NOMO-1 treated with DMSO at 0.1 percent for 48 hours (cell line): ENCODE measurements at regions not wholly inside any gene's neighbourhood (a gene's known extent, or its start where the extent isn't known, plus 50 kb on each side); places are given as distances from the start of the nearest gene placed in this dataset.
"Not testable (repeated sequence)": the region's sequence is repeated elsewhere in the genome, so short reads cannot be mapped to it uniquely, and the experiment has no call there.

Experiments
- DNase-seq: peaks from one replicate; lab custom pipeline; 2025; ENCODE audit not compliant: unreplicated experiment; lab: John Stamatoyannopoulos, UW

DNA sequence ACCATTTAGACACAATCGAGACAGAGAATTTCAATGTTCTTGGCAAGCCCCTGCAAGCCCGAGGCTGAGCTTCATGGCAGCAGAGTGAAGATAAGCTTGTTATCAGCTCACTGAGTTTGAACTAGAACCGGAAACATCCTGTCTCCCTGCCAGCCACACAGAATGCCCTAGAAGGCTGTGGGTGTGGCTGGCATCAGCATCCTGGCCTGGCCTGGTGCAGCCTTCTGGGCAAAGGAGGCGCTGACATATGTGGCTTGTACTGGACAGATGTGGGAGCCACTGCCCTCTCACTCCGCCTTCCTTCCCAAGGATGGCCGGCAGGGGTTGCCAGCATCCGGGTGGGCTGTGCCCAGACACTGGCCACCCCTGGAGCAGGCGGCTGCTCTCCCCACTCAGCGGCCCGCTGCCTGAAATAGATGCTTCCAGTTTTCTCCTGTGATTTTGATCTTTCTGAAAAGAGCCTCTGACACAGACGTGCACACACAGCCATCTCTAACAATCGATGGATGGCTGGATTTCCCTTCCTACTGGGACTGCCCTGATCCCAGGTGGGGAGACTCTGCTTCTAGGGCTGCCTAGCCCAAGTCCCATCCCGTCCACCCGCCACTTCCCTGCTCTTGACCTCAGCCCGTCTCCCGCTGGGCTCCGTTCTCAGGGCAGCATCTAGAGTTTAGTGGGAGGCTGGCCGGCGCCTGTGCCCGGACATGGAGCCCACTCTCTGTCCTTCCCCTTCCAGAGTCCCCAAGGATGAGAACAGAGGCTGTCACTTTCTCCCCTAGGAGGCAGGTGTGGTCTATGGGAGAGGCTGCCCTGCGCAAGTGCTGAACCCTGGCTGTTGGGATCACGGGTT lies 149.7 kb downstream of the CTTN start:
- DNase-seq = no peak

- no peak for DNase-seq
Measured at GRCh38 chr11:70548976-70549375, 150.6 kb downstream of the CTTN start.

DNA sequence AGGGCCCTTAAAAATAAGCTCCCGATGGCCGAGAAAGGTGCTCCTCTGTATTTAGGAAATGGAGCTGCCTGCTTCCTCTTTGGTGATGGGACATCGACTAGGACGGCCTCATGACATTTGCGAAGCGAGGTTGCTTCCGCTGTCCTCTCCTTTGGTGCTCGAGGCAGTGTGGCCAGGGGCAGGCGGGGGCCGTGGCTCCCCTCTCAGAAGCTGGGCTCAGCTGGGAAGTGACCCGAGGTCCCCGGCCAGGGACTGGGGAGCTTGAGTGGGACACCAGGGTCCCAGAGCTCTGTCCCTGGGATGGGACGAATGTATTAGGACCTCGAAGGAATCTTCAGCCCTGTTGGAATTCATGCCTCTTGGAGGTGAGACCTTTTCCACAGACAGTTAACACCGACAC lies 151.1 kb downstream of the CTTN start:
- DNase-seq = no peak

DNA sequence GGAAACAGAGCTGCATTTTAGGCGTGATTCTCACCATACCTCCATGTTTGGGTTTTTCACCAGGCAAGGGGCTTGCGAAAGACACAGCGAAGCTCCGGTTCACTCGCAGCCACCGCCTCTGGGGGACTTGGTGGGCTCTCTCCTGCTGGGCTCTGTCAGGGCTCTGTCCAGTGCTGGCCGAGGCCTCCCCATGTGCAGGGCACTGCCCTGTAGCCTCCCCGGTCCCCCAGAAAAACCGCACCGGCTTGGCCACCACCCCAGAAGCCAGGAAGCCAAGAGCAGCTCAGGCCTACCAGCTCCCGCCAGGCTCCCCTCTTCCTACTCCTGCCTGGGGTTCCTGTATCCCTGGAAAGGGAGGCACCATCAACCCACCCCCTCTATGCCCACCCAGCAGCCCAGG lies 151.5 kb downstream of the CTTN start:
- no peak for DNase-seq

GRCh38 chr11:70550456-70551195 lies 152.3 kb downstream of the CTTN start:
- no peak for DNase-seq

DNA sequence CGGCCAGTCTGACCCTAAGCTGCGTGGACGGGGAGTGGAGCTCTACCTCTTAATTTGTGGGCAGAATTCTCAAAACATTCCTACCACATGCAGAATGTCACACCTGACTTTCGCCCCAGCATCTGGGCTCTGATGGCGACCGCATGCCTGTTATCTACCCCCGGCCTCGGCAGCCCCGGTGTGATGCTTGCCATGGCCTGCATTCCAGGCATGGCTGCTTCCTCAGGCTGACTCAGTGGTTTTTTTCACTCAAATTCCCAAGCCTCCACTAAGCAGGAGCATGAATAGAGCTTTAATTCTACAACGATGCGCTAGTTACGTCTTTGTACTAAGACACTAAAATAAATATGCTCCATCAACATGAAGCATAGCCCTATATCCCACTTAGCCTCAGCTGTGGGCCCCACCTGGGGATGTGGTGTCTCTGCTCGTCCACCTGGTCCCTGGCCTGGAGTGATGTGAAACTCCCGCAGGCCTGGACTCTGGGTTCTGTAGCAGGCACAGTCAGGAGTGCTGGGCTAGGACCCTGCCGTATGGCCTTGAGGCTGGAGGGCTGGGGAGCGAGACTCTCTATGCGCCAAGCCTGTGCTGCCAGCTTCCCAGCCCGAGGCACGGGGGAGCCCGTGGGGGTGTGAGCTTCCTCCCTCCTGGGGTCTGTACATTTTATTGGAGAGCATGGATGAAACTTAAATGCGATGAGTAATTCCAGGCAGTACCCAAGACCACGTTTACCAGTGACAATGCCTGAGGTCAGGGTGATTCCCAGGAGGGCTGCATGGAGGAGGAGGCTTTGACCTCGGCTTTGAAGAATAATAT lies 153.2 kb downstream of the CTTN start:
- no peak for DNase-seq

DNA sequence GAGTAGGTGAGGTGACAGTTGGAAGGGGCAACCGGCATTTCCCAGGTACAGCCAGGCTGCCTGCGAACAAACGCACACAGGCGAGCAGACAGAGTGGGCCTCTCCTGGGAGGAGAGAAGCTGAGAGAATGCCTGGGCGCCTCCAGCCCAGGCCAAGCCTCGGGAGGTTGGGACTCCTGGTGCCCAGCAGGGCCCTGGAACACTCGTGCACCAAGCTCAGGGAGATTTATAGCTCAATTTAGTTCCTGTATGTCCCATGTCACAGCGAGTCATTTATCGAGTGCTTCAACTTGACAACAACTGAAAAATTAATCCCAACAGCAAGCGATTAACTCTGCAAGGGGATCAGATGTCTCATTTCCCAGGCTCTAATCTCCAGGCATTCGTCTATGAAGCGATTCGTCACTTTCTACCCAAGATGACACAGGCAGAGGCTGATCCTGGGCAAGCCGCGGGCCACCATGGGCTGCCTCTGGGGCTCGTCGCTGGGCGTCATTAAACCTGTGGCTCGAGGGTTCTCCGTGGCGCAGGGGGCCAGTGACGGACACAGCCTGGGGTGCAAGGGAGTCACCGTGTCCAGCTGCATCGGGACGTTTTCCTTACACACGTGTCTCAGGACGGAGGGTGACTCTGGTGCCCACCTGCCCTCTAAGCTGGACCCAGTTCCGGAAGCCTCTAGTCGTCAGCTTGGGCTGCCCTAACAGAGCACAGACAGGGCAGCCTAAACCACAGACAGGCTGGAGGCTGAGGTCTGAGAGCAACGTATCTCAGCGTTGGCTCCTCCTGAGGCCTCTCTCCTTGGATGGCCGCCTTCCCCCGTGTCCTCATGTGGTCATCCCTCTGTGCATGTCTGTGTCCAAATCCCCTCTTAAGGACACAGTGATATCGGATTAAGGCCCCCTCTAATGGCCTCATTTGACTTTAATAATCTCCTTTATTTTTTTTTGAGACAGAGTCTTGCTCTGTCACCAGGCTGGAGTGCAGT lies 154.1 kb downstream of the CTTN start:
- DNase-seq = no peak

GRCh38 chr11:70555078-70555477 lies 156.7 kb downstream of the CTTN start:
- no peak for DNase-seq

- DNase-seq = peak; percentile 49
Measured at GRCh38 chr11:70556884-70557741, 158.8 kb downstream of the CTTN start.

DNA sequence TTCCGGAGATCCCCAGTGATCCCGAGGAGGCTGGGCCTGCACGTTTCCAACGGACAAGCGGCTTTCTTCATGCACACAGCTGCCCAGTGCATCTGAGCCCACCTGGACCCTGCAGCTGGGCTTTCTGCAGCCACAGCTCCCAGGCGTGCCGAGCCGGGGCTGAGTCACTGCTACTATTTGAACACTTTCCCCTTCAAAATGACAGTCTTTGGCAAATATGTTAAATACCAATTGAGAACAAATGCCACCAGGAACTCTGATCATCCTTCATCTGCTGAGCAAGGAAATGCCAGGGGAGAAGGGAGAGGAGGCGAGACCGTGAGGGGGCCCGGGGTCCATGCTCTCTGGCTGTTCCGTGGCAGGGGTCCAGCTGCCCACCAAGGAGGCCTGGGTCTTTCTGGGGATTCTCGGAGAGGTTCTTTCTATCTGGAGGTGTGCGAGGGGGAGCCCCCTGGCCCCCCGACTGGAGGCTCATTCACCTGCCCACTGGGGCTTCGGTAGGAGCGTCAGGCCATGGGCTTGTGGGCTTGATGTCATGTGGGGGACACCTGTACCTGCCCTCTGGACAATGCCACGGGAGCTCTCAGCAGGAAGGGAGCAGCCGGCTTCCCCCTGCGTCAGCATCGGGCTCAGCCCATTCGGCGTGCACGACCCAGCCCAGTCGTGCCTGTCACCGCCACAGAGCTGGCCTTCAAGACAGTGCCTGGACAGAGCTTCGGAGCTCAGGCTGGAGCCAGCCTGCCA lies 159.6 kb downstream of the CTTN start:
- no peak for DNase-seq

GRCh38 chr11:70558681-70559080 lies 160.4 kb downstream of the CTTN start:
- no peak for DNase-seq

GRCh38 chr11:70559516-70559915 lies 161.2 kb downstream of the CTTN start:
- DNase-seq = no peak

DNA sequence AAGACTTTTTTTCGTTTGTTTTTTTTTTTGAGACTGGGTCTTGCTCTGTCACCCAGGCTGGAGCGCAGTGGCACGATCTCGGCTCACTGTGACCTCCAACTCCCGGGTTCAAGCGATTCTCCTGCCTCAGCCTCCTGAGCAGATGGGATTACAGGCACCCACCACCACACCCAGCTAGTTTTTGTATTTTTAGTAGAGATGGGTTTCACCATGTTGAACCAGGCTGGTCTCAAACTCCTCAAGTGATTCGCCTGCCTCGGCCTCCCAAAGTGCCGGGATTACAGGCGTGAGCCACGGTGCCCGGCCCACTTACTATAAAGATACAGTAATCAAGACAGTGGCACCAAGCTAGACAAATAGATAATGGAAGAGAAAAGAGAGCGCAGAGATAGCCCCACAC lies 162.3 kb downstream of the CTTN start:
- DNase-seq = not testable (repeated sequence)

DNA sequence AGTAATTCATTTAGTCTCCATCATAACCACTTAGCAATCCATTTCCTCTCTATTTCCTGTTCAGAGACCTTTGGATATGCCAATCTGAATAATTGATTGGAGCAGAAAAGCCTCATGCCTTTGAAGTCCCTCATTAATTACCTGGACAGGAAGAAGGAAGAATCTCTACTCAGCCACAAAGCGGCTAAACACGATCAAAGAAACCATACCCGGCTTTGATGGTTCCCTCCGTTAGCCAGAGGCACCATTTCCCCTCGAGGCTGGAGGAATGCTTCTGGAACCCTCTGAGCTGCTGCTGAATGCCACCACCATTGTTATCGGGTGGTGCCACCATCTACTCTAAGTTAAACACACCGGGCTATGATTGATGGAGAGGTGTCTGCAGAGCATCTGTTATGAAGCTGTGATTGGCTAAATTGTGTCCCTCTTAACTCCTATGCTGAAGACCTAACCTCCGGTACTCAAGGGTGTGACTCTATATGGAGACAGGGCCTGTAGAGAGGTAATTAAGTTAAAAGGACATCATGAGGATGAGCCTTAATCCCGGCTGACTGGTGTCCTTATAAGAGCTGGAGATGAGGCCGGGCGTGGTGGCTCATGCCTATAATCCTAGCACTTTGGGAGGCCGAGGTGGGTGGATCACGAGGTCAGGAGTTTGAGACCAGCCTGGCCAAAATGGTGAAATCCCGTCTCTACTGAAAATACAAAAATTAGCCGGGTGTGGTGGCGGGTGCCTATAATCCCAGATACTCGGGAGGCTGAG lies 168.6 kb downstream of the CTTN start:
- no peak for DNase-seq

DNA sequence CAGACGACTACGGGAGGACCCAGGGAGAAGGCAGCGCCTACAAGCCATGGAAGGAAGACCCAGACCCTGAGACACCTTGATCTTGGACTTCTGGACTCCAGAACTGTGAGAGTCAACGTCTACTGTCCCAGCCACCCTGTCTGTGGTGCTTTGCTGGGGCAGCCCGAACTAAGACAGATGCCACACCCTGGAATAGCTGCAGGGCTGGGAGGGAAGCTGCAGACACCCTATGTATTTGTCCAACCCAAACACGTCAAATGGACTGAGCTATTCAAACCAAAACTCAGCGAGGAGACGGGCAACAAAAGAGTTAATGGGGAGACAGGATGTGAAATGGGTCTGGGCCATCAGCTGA lies 169.3 kb downstream of the CTTN start:
- no peak for DNase-seq

GRCh38 chr11:70568035-70568813 lies 169.9 kb downstream of the CTTN start:
- DNase-seq = peak; percentile 55
